Activated CD4-positive, alpha-beta T cell treated with anti-CD3 and anti-CD28 coated beads, Interleukin-2, amount 50 U/mL, for 16 hours (primary cell): ENCODE measurements at regions not wholly inside any gene's neighbourhood (a gene's known extent, or its start where the extent isn't known, plus 50 kb on each side); places are given as distances from the start of the nearest gene placed in this dataset.
"Not testable (repeated sequence)": the region's sequence is repeated elsewhere in the genome, so short reads cannot be mapped to it uniquely, and the experiment has no call there.

Experiments used
- DNase-seq: peaks from one replicate; pipeline ENCODE4 v3.0.0-alpha.2; 2020

DNA sequence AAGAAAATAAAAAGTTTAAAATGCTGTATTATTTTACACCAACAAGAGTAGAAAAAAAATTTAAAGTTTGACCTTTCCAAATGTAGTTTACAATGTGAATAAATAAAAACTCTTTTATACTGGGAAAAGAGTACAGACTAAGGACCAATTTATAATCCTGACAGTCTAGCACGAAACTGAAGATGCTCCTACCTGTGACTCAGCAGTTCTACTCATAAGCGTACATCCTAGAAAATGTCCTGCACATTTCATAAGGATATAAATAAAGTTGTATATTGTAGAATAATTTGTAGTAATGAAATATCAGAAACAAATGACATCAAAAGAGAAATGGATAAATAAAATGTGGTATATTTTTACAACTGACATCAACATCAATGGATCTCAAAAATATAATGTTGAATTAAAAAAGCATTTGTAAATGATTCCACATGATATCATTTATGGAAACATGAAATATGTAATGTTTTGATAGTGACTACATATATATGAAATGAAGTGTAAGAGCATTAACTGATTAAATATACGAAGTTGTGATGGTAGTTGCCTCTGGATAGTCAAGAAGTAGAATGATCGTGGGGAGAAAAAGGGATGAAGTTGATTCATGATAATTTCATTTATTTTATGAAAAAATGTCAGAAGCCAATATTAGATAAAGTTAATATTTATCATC is 161.3 kb upstream of the CBLB start:
- DNase-seq: no peak

DNA sequence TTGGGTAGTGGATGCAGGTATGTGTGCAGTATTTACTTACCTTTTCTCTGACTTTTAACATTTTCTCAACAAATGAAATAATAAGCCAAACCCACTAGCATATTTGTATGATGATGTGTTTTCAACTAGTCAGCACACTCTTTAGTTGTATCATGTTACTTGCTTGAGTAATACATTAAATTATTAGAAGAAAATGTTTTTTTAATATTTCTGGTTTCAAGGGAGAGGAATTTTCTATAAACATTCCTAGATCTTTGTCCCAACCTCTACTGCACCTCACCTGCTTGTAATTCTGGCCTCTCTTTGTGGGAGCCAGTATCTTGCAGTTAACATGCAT is 161.8 kb upstream of the CBLB start:
- no peak for DNase-seq

DNA sequence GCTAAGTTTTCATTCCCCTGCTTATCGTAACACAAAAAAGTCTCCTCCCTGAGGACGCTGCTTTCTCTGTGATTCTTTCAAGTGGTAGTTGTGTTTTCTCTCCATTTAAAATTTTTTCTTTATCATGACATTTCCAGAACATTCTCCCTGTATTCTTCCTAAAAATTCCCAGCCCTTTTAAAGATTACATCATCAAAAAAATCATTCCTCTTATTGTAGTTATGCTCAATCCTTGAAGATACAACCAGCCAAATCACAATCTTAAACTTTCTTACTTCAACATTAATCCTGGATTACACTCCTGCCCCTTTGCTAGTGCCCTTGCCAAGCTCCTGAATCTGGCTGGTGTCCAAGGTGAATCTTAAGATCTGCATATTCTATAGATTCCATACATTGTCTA is 163.7 kb upstream of the CBLB start:
- DNase-seq: no peak

DNA sequence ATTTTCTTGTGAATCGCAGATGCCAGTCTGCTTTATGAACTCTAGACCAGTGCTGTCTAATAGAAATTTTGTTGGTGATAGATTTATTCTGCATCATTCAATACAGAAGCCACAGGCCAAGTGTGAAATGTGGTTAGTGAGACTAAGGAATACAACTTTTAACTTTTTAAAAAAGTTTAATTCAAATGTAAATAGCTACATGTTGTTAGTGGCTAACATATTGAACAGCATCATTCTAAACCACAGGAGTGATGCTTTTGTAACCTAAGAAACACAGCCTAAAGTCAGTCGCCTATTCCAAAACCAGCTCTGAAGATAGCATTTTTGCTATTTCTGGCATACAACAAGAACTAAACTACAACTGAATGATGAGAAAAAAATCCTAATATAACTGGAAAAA is 164.8 kb upstream of the CBLB start:
- no peak for DNase-seq

DNA sequence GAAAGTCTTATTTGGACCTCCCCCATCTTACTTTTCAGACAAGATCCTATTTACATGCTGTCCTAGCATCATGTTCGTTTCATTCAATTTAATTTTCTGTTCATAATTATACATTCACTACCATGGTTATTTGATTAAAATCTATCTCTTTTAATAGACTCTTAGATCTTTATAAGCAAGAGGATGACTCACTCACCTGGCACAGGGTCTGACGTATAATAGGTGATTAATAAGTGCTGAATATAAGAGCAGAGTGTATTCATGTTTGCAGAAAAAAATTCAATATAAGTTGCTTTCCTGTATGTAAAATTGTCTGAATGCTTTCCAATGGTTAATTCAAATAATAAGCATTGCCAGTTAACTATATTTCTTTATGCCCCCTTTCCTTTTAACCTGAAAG is 165.5 kb upstream of the CBLB start:
- no peak for DNase-seq

DNA sequence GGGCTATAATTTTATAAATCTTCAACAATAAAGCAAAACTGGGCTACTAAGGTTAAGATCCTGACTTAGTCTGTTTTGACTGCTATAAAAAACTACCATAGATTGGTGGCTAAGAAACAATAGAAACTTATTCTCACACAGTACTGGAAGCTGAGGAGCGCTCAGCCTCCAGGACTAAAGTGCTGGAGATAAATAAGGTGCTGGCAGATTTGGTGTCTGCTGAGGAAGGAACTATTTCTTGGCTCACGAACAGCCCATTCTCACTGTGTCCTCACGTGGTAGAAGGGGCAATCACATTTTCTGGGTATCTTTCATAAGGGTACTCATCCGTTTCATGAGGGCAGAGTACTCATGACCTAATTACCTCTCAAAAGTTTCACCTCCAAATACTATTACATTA is 166.8 kb upstream of the CBLB start:
- DNase-seq: no peak

DNA sequence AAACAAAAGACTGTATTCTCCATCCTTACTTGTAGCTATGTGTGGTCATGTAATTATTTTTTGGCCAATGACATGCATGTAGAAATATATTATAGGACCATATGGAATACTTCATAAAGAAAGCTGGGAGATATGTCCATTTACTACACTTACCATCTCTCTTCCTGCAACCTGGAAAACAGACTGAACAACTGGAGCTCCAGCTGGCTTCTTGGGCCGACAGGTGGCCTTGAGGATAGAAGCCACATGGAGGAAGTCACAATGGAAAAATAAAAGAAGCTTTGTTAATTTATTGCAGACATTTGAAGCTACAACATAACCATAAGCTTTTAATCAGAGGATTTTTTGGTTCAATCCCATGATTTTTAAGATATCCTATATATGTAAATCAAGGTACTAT is 167.9 kb upstream of the CBLB start:
- DNase-seq: no peak

DNA sequence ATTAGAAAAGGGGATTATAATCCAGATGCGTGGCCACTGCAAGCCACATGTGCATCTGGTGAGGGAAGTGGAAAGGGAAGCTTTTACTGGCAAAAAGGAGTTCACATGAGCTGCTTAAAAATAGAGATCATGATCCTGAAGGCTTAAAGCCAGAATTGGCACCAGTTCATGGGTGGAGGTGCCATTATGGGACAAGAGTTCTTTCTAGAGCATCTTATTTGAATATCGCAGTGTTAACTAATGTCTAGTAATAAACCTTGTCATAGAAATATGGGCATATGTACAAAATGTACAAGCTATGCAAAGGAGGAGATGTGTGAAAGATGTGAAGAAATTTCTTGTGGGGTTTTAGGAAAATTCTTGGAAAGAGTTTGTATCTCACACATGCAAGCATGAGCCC is 178.4 kb upstream of the CBLB start:
- no peak for DNase-seq

DNA sequence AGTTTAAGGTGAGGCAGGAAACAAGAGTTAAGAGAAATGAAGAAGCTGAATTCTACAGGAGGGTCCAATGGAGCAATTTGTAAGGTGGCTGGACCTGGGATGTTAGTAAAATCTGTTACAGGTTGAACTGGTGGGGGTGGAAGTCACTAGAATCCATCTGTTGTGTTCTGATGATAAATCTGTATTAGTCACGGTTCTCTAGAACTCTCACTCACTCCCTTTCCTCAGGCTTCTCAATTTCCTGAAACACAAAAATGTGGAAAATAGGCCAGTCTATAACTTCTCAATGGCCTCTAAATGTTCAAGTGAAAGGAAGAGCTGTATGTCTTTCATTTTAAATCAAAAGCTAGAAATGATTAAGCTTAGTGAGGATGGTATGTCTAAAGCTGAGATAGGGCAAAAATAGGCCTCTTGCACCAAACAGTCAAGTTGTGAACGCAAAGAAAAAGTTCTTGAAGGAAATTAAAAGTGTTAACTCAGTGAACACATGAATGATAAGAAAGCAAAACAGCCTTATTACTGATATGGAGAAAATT is 180.2 kb upstream of the CBLB start:
- DNase-seq: peak; percentile 5

DNA sequence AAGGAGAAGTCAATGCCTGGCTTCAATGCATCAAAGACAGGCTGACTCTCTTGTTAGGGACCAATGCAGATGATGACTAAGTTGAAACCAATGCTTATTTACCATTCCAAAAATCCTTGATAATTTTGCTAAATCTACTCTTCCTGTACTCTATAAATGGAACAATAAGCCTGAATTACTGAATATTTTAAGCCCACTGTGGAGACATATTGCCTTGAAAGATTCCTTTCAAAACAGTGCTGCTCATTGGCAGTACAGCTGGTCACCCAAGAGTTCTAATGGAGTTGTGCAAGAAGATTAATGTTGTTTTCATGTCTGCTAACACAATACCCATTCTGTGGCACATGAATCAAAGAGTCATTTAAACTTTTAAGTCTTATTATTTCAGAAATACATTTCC is 181.0 kb upstream of the CBLB start:
- DNase-seq: no peak

DNA sequence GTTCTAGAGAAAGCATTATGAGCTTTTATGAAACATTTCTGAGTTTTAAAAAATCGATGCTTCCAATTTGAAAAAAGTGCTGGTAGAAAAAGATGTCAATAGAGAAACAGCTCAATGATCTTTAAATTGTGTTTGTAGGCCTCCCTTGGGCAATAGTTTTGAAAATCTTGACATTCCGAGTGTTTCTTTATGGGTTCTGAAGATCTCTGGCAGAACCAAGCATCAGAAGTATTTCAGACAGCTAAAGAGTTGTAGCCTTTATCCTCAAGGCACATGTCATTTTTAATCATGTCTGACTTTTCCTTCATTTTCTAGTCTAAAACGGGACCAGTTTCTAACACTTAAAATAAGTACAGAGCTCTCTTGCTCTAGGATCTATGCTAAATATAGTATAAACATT is 188.1 kb upstream of the CBLB start:
- no peak for DNase-seq

DNA sequence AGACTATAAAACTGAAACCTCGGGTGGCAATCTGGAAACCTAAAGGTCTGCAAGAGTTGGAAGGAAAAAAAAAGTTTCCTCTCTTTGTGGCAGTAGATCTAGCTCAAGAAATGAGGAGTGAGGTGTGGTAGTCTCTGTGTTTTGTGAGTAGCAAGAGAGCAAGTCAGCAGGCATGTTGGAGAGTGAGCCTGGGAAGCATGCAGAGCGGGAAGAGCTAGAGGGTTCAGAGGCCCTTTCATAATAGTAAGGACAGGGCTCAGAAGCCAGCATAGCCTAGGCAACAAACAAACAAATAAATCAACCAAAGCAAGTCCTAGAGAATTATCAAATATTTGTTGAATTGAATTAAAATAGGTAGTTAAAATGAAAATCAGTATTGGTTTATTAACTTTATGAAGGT is 189.7 kb upstream of the CBLB start:
- DNase-seq: no peak

DNA sequence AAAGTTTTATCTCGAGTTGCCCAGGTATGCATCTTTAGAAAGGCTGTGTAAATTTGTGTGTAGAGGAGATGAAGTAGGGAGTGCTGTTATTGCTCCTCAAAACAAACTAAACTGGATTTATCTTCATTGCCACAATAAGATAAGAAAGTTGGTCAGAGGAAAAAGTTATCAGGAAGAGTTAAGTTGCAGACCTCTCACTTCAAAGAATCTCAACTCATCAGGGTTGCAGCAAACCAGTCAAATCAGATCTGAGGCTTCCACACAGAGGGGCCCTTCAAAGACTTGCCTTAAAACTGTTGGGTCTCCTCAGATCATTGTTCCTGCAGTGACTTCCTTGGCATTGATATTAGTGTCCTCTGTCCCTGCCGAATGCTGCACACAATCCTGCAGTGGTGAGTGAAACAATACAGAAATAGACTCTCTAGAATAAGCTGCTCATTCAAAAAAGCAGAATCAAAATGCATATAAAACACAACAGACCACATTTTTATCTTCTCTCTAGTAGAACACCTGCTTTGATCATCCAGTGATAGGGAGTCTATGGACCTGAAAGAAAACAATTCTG is 191.2 kb upstream of the CBLB start:
- no peak for DNase-seq

DNA sequence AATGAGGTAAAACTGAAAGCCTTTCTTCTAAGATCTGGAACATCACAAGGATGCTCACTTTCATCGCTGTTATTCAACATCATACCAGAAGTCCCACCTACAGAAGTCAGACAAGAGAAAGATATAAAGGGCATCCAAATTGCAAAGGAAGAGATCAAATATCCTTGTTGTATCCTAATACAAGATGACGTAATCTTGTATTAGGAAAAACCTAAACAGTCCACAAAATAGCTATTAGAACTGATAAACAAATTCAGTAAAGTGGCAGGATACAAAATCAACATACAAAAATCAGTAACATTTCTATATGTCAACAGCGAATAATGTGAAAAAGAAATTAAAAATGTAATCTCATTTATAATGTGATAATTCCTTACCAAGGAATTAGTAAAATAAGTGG is 195.1 kb upstream of the CBLB start:
- no peak for DNase-seq

DNA sequence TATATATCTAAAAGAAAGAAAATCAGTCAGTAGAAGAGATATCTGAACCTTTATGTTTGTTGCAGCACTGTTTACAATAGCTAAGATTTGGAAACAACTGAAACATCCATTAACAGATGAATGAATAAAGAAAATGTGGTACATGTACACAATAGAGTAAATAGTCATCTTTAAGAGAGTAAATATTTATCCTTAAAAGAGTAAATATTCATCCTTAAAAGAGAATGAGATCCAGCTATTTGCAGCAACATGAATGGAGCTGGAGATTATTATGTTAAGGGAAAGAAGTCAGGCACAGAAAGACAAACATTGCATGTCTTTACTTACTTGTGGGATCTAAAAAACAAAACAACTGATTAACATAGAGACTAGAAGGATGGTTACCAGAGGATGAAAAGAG is 197.0 kb upstream of the CBLB start:
- DNase-seq: no peak

DNA sequence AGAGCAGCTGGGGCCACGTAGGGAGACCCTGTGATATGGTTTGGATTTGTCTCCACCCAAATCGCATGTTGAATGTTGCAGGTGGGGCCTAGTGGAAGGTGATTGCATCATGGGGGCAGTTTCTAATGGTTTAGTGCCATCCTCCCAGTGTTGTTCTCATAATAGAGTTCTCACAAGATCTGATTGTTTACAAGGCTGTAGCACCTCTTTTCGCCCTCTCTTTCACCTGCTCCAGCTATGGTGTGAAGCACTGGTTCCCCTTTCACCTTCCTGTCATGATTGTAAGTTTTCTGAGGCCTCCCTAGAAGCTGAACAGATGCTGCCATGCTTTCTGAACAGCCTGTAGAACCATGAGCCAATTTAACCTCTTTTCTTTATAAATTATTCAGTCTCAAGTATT is 198.9 kb upstream of the CBLB start:
- no peak for DNase-seq

DNA sequence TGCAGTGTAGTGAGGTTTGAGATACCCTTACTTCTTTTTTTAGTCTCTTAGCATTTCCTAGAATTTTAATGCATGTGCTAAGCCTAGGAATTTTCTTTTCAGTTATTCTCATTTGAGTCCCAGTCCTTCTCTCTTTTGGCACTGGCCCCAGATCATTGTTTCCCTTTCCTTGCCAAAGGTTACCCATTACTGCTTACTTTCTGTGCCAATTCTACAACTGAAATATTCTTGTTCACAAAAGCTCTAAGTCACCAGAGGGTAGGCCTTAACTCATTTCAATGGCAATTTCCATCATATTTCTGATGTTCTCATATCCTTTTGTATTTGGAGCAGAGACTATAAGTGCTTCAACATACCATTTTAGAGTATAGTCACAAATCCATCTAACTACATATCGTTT is 199.6 kb upstream of the CBLB start:
- no peak for DNase-seq

DNA sequence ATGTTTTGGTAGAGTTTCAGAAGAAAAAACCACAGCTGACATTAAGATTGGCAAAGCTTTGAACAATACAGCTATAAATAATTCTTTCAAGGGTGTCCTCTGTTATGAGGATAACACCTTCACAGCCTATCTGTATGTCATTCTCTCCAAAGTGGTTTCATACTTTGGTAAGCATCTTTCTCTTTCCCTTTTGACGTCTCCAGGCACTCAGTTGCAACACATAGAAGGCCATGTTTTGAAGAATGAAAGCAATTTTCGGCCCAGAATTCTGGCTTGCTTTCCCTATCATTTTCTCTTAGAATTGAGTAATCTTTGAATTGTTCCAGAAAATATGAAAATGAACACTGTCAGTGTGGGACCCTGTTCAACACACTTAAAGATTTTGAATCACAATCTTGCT is 200.0 kb upstream of the CBLB start:
- DNase-seq: peak; percentile 34

DNA sequence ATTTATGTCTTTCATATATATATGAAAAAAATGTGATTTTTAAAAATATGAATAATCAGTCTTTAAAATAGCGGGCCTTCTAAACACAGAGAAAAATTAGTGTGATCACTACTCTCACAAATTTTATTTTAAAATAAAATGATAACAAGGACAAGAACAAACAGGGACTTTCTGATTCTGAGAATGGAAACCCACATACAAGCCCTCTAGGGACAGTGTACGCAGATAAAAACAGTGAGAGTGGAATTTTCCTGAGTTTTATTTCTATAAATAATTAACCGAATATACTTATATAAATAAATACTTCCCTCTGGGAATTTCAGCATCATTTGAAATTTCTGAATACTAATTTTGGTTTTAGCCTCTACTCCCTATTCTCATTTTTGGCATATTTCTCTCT is 201.4 kb upstream of the CBLB start:
- DNase-seq: no peak

DNA sequence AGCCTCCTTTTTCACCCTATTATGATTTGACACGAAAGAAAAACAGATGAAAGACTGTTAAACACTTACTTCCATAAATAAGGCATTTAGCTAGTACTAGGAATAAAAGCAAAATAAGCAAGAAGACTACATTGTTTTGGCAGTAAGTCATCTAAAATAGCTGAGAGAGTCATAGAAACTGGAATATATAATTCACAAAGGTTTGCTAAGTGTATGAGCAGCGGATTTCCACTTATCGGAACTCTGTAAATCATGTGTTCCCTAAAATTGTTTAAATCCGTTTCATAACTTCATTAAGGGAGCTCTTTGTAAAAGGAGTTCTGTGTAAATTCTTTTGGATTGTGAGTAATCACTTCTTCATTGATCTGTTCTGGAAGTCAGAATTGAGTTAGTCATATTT is 202.5 kb upstream of the CBLB start:
- DNase-seq: no peak

DNA sequence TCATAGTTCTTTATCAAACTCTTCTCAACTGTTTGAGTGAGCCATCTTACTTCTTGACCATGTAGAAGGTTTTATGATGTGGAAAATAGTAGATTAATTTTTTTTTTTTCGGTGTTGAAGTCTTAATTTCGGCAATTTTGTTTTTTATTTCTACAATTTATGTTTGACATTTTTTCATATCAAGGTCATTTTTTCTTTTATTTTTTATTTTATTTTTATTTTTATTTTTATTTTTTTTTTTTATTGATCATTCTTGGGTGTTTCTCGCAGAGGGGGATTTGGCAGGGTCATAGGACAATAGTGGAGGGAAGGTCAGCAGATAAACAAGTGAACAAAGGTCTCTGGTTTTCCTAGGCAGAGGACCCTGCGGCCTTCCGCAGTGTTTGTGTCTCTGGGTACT is 203.8 kb upstream of the CBLB start:
- not testable (repeated sequence) for DNase-seq

DNA sequence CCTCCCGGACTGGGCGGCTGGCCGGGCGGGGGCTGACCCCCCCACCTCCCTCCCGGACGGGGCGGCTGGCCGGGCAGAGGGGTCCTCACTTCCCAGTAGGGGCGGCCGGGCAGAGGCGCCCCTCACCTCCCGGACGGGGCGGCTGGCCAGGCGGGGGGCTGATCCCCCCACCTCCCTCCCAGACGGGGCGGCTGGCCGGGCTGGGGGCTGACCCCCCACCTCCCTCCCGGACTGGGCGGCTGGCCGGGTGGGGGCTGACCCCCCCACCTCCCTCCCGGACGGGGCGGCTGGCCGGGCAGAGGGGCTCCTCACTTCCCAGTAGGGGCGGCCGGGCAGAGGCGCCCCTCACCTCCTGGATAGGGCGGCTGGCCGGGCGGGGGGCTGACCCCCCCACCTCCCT is 205.0 kb upstream of the CBLB start:
- not testable (repeated sequence) for DNase-seq

DNA sequence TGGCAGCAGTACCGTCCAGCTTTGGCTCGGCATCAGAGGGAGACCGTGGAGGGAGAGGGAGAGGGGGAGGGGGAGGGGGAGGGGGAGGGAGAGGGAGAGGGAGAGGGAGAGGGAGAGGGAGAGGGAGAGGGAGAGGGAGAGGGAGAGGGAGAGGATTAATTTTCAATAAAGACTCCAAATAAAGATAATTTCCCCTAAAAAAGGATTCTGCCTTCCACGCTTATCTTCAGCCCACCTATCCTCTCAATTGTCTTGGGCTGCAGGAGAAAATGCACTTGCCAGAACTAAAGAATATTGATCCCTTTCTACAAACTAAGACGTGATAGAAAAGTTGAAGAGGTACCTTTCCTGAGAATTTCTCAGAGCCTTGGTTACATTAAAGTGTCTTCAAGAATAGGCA is 206.9 kb upstream of the CBLB start:
- not testable (repeated sequence) for DNase-seq

DNA sequence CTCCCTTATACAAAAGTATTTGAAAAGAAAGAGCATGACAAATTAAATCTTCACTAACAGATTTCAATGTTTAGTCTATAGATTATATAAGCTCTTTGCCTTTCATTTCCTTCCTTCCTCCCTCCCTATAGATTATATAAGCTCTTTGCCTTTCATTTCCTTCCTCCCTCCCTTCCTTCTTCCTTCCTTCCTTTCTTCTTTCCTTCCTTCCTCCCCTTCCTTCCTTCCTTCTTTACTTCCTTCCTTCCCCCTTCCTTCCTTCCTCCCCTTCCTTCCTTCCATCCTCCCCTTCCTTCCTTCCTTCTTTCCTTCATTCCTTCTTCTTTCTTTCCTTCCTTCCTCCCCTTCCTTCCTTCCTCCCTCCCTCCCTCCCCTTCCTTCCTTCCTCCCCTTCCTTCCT is 209.8 kb upstream of the CBLB start:
- no peak for DNase-seq

DNA sequence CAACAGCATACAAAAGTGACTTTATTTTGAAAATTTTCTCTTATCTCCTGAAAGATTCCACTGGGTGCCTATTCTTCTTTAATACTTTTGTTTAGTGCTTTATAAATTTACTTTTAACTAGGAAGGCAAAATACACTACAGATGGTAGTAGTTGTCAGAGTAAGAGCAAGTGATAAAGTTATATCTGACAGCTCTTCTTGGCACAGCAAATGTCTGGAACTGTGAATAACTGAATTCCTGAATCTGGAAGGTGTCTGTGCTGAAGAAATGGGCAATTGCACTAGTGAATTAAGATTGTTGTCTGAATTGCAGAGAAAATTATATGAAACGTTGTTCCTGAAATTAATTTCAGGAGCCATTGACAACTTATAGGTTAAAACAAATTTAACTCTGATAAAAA is 213.8 kb upstream of the CBLB start:
- DNase-seq: no peak
